HCT116 (cell line): ENCODE measurements at regions not wholly inside any gene's neighbourhood (a gene's known extent, or its start where the extent isn't known, plus 50 kb on each side); places are given as distances from the start of the nearest gene placed in this dataset.
A peak's percentile ranks its signal among the peaks of the same experiment; 100 is the strongest.

ENCODE experiments used
- CTCF ChIP-seq, 3 experiments: fragments of 200-600 bp in 1 of 3; sonication (generic) in 1 of 3; IDR thresholded peaks in 2 of 3; conservative IDR thresholded peaks in 1 of 3; 2 replicates each; pipeline ENCODE4 v1.5.1; 2012 to 2017; ENCODE audit warnings: low read depth in 2 of 3, low read length in 2 of 3, antibody characterized with exemption in 1 of 3, borderline replicate concordance in 1 of 3, control low read depth in 1 of 3, mild to moderate bottlenecking in 1 of 3, mixed read lengths in 1 of 3, mixed run types in 1 of 3, moderate library complexity in 1 of 3; ENCODE audit not compliant: insufficient read depth in 1 of 3
- EGR1 ChIP-seq: IDR thresholded peaks from 2 replicates; pipeline ENCODE4 v1.6.1; 2012; ENCODE audit warnings: low read depth
- REST ChIP-seq: IDR thresholded peaks from 2 replicates; pipeline ENCODE4 v1.6.1; 2012; ENCODE audit warnings: low read depth
- SP1 ChIP-seq: IDR thresholded peaks from 2 replicates; pipeline ENCODE4 v1.6.1; 2012; ENCODE audit warnings: low read depth

GRCh38 chr1:176374967-176375569, 87.9 kb upstream of the PAPPA2 start:
- TF ChIP-seq SP1 (no peak), EGR1 (no peak), CTCF (IDR thresholded peaks at IDR 0.05 in 2 of 3, conservative IDR thresholded peaks at IDR 0.05 in 1 of 3; ENCODE audit: borderline replicate concordance in 1 of 3, insufficient read depth in 1 of 3, low read depth in 2 of 3, low read length in 2 of 3) (peak; percentile 68 to 95 (median 92)), REST (no peak)
